ENCODE measurements at regions not wholly inside any gene's neighbourhood (a gene's known extent, or its start where the extent isn't known, plus 50 kb on each side); places are given as distances from the start of the nearest gene placed in this dataset.

GRCh38 chr2:33822964-33823363 is 223.9 kb upstream of the FAM98A start:
- Mint-ChIP-seq H3K27me3 (ENCODE audit: low read depth) (peaks cover 7% of the 10 kb centered on the region), H3K9me3 (ENCODE audit: low read depth) (no peaks in the 10 kb centered on the region), H3K36me3 (ENCODE audit: low read depth) (no peaks in the 10 kb centered on the region), H3K4me3 (ENCODE audit: unreplicated experiment) (no peak overlapping the region), H3K27ac (ENCODE audit: unreplicated experiment) (no peak overlapping the region), H3K4me1 (ENCODE audit: low read depth) (no peaks in the 10 kb centered on the region)
- no peak for TF ChIP-seq CTCF (IDR thresholded peaks at IDR 0.05)
- no peak for DNase-seq (ENCODE audit: low spot score)

- TF ChIP-seq CTCF (IDR thresholded peaks at IDR 0.05), result no peak
- peaks cover 10% of the 10 kb centered on the region for H3K27me3 Mint-ChIP-seq (ENCODE audit: low read depth)
- DNase-seq (ENCODE audit: low spot score), result no peak
Observed at GRCh38 chr2:33812707-33813106, 213.6 kb upstream of the FAM98A start.

DNA sequence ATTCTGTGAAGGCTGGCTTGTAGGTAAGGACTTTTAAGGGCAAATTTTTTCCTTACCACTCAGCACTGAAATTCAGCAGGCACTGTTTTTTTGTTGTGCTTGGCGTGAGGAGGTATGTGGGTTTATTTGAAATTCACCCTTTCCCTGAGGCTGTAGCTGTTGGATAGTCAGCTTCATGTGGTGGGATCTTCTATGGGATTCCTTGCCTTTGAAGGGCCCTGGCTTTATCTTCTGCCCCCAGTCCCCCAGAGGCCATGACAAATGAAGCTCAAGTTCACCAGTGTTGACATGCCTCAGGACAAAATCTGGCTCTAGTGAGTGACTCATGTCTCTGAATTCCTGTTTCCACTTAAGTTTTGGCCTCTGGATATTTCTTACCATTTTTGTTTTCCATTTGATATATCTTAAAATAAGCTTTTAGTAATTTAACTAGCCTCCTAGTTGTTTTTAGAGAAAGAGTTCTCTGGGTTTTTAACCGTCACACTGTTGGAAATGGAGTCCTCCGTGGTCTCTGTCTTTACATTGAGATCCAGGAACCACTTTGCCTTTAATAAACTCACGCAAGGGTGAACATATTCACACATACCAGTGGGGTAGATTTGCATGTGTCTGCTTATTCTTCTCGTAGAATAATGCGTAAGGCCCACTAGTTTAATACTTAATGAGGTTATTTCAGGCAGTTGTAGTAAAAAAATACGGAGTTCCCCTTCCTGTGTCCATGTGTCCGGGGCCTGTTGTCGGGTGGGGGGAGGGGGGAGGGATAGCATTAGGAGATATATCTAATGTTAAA is 211.1 kb upstream of the FAM98A start:
- Mint-ChIP-seq H3K4me3 (ENCODE audit: unreplicated experiment) (no peak overlapping the region), H3K9me3 (ENCODE audit: low read depth) (no peaks in the 10 kb centered on the region), H3K27me3 (ENCODE audit: low read depth) (peaks cover 12% of the 10 kb centered on the region), H3K27ac (ENCODE audit: unreplicated experiment) (peak overlapping the region; percentile 69), H3K4me1 (ENCODE audit: low read depth) (peaks cover 10% of the 10 kb centered on the region), H3K36me3 (ENCODE audit: low read depth) (no peaks in the 10 kb centered on the region)
- no peak for DNase-seq (ENCODE audit: low spot score)
- TF ChIP-seq CTCF (IDR thresholded peaks at IDR 0.05), result no peak

More at GRCh38 chr2:33812707-33813106, 213.6 kb upstream of the FAM98A start:
- Mint-ChIP-seq H3K4me1 (ENCODE audit: low read depth) (peaks cover 10% of the 10 kb centered on the region), H3K9me3 (ENCODE audit: low read depth) (no peaks in the 10 kb centered on the region), H3K27ac (ENCODE audit: unreplicated experiment) (no peak overlapping the region), H3K4me3 (ENCODE audit: unreplicated experiment) (no peak overlapping the region), H3K36me3 (ENCODE audit: low read depth) (no peaks in the 10 kb centered on the region)

GRCh38 chr2:33806041-33806440 is 206.9 kb upstream of the FAM98A start:
- DNase-seq (ENCODE audit: low spot score), result no peak
- Mint-ChIP-seq H3K4me1 (ENCODE audit: low read depth) (peaks cover 10% of the 10 kb centered on the region), H3K27ac (ENCODE audit: unreplicated experiment) (no peak overlapping the region), H3K9me3 (ENCODE audit: low read depth) (no peaks in the 10 kb centered on the region), H3K27me3 (ENCODE audit: low read depth) (peaks cover 4% of the 10 kb centered on the region), H3K36me3 (ENCODE audit: low read depth) (no peaks in the 10 kb centered on the region), H3K4me3 (ENCODE audit: unreplicated experiment) (no peak overlapping the region)
- TF ChIP-seq CTCF (IDR thresholded peaks at IDR 0.05), result no peak

GRCh38 chr2:33804155-33804554 is 205.1 kb upstream of the FAM98A start:
- DNase-seq (ENCODE audit: low spot score), result no peak
- Mint-ChIP-seq H3K9me3 (ENCODE audit: low read depth) (no peaks in the 10 kb centered on the region), H3K27me3 (ENCODE audit: low read depth) (peaks cover 7% of the 10 kb centered on the region), H3K36me3 (ENCODE audit: low read depth) (no peaks in the 10 kb centered on the region), H3K4me3 (ENCODE audit: unreplicated experiment) (no peak overlapping the region), H3K4me1 (ENCODE audit: low read depth) (no peaks in the 10 kb centered on the region), H3K27ac (ENCODE audit: unreplicated experiment) (no peak overlapping the region)
- TF ChIP-seq CTCF (IDR thresholded peaks at IDR 0.05), result no peak
